SK-N-SH treated with all-trans-retinoic acid at 6 μM for 48 hours (cell line): ENCODE measurements at regions not wholly inside any gene's neighbourhood (a gene's known extent, or its start where the extent isn't known, plus 50 kb on each side); places are given as distances from the start of the nearest gene placed in this dataset.

Experiments used
- ARNTL ChIP-seq: fragments of 450-650 bp; formaldehyde crosslinking; IDR thresholded peaks from 2 replicates; pipeline ENCODE4 v1.5.0; 2020; ENCODE audit warnings: low read depth, mild to moderate bottlenecking, moderate library complexity, borderline replicate concordance
- ESRRG ChIP-seq: fragments of 250-450 bp; sonication (Bioruptor Pico); IDR thresholded peaks from 2 replicates; pipeline ENCODE4 v1.6.1; 2021; ENCODE audit warnings: mild to moderate bottlenecking
- TCF4 ChIP-seq: fragments of 250-450 bp; sonication (Bioruptor Pico); IDR thresholded peaks from 2 replicates; pipeline ENCODE4 v1.8.0; 2021; ENCODE audit warnings: mild to moderate bottlenecking, moderate library complexity, borderline replicate concordance
- TOX ChIP-seq: fragments of 250-450 bp; sonication (Bioruptor Pico); IDR thresholded peaks from 2 replicates; pipeline ENCODE4 v1.8.0; 2021; ENCODE audit warnings: mild to moderate bottlenecking, moderate library complexity, borderline replicate concordance
- ZFP3 ChIP-seq: fragments of 250-450 bp; sonication (Bioruptor Pico); IDR thresholded peaks from 2 replicates; pipeline ENCODE4 v1.5.0; 2020; ENCODE audit warnings: mild to moderate bottlenecking, moderate library complexity
- ZFP30 ChIP-seq: fragments of 450-650 bp; formaldehyde crosslinking; IDR thresholded peaks from 2 replicates; pipeline ENCODE4 v1.5.0; 2022; ENCODE audit warnings: mild to moderate bottlenecking, moderate library complexity
- ZNF8 ChIP-seq: fragments of 450-650 bp; formaldehyde crosslinking; IDR thresholded peaks from 2 replicates; pipeline ENCODE4 v1.5.0; 2020; ENCODE audit warnings: mild to moderate bottlenecking, moderate library complexity
- TF ChIP-seq, protein P1 (sequence below): fragments of 250-450 bp; sonication (Bioruptor Pico); IDR thresholded peaks from 2 replicates; pipeline ENCODE4 v1.8.0; 2020; ENCODE audit warnings: mild to moderate bottlenecking, moderate library complexity, borderline replicate concordance

DNA sequence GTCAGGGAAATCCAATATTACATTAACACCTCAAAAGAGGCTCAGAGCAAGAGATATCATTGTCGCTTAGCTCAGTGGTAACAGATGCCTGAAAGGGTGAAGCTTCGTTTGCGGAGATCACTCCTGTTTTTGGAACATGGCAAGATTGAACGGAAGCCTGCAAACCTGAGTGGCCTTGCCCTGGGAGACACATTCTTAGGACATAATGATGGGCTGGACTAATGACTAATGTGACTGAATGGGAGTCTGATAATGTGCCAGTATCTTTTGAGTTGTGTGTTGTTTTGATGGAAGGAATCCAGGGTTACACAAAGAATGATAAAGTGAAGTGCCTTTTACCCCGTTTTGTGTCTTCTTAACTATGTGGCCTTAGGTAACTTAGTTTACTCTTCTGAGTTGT lies 109.3 kb upstream of the IFNG-AS1 start:
- TF ChIP-seq ARNTL (CRISPR knock-in tag): no peak
- TF ChIP-seq TCF4: no peak
- TF ChIP-seq TOX (CRISPR knock-in tag): no peak
- TF ChIP-seq, protein P1, sequence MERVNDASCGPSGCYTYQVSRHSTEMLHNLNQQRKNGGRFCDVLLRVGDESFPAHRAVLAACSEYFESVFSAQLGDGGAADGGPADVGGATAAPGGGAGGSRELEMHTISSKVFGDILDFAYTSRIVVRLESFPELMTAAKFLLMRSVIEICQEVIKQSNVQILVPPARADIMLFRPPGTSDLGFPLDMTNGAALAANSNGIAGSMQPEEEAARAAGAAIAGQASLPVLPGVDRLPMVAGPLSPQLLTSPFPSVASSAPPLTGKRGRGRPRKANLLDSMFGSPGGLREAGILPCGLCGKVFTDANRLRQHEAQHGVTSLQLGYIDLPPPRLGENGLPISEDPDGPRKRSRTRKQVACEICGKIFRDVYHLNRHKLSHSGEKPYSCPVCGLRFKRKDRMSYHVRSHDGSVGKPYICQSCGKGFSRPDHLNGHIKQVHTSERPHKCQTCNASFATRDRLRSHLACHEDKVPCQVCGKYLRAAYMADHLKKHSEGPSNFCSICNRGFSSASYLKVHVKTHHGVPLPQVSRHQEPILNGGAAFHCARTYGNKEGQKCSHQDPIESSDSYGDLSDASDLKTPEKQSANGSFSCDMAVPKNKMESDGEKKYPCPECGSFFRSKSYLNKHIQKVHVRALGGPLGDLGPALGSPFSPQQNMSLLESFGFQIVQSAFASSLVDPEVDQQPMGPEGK: no peak
- TF ChIP-seq ZFP30 (CRISPR knock-in tag): no peak
- TF ChIP-seq ESRRG (CRISPR knock-in tag): no peak
- TF ChIP-seq ZFP3 (CRISPR knock-in tag): no peak
- TF ChIP-seq ZNF8 (CRISPR knock-in tag): no peak
